HG02970 (cell line): ENCODE measurements at regions not wholly inside any gene's neighbourhood (a gene's known extent, or its start where the extent isn't known, plus 50 kb on each side); places are given as distances from the start of the nearest gene placed in this dataset.

Experiments
- ATAC-seq: cut with Tn5 transposase; IDR thresholded peaks from one replicate; pipeline ENCODE4 v1.9.1; 2021; ENCODE audit warnings: mild to moderate bottlenecking, moderate library complexity, moderate number of reproducible peaks; ENCODE audit not compliant: unreplicated experiment, low FRiP score

- no peak for ATAC-seq
Measured at GRCh38 chr15:47326410-47327333, 390.6 kb upstream of the SEMA6D start.

GRCh38 chr15:47331829-47332393, 385.4 kb upstream of the SEMA6D start:
- ATAC-seq: no peak

GRCh38 chr15:47332481-47332880, 384.8 kb upstream of the SEMA6D start:
- ATAC-seq: no peak

- ATAC-seq: no peak
Measured at GRCh38 chr15:47333734-47334133, 383.6 kb upstream of the SEMA6D start.

- ATAC-seq: no peak
Measured at GRCh38 chr15:47334805-47335535, 382.3 kb upstream of the SEMA6D start.

- no peak for ATAC-seq
Measured at GRCh38 chr15:47337106-47337505, 380.2 kb upstream of the SEMA6D start.

- no peak for ATAC-seq
Measured at GRCh38 chr15:47337836-47338235, 379.5 kb upstream of the SEMA6D start.

GRCh38 chr15:47338771-47339170, 378.5 kb upstream of the SEMA6D start:
- ATAC-seq: no peak

- no peak for ATAC-seq
Measured at GRCh38 chr15:47339800-47340570, 377.3 kb upstream of the SEMA6D start.

- no peak for ATAC-seq
Measured at GRCh38 chr15:47340571-47340920, 376.8 kb upstream of the SEMA6D start.

GRCh38 chr15:47349179-47349578, 368.1 kb upstream of the SEMA6D start:
- no peak for ATAC-seq

GRCh38 chr15:47351501-47351900, 365.8 kb upstream of the SEMA6D start:
- ATAC-seq: no peak

GRCh38 chr15:47352217-47352616, 365.1 kb upstream of the SEMA6D start:
- no peak for ATAC-seq

GRCh38 chr15:47355759-47356158, 361.5 kb upstream of the SEMA6D start:
- ATAC-seq: no peak

GRCh38 chr15:47356297-47356696, 361.0 kb upstream of the SEMA6D start:
- no peak for ATAC-seq

- no peak for ATAC-seq
Measured at GRCh38 chr15:47358876-47359275, 358.4 kb upstream of the SEMA6D start.

- no peak for ATAC-seq
Measured at GRCh38 chr15:47360305-47360704, 357.0 kb upstream of the SEMA6D start.

- no peak for ATAC-seq
Measured at GRCh38 chr15:47362118-47362905, 355.0 kb upstream of the SEMA6D start.

GRCh38 chr15:47363653-47364052, 353.7 kb upstream of the SEMA6D start:
- no peak for ATAC-seq
